HG03025 (cell line): ENCODE measurements at regions not wholly inside any gene's neighbourhood (a gene's known extent, or its start where the extent isn't known, plus 50 kb on each side); places are given as distances from the start of the nearest gene placed in this dataset.
"Not testable (repeated sequence)": the region's sequence is repeated elsewhere in the genome, so short reads cannot be mapped to it uniquely, and the experiment has no call there.

Experiments used
- ATAC-seq: cut with Tn5 transposase; IDR thresholded peaks from one replicate; pipeline ENCODE4 v1.9.1; 2021; ENCODE audit warnings: mild to moderate bottlenecking, moderate library complexity; ENCODE audit not compliant: unreplicated experiment, low FRiP score

DNA sequence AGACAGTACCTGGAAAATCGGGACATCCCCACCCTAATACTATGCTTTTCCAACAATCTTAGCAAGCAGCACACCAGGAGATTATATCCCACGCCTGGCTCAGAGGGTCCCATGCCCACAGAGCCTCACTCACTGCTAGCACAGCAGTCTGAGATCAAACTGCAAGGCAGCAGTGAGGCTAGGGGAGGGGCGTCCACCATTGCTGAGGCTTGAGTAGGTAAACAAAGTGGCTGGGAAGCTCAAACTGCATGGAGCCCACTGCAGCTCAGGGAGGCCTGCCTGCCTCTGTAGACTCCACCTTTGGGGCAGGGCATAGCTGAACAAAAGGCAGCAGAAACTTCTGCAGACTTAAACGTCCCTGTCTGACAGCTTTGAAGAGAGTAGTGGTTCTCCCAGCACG lies 275.5 kb downstream of the IKZF2 start:
- not testable (repeated sequence) for ATAC-seq

DNA sequence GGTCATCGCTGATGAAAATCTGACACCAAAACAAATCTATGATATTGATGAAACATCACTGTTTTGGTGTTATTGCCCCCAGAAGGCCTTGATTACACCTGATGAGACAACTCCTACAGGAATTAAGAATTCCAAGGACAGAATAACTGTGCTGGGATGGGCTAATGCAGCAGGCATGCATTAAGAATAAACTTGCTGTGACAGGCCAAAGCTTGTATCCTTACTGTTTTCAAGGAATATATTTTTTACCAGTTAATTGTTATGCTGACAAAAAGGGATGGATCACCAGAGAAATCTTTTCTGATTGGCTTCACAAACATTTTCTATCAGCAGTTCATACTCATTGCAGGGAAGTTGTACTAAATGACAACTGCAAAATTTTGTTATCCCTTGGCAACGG lies 278.2 kb downstream of the IKZF2 start:
- no peak for ATAC-seq

DNA sequence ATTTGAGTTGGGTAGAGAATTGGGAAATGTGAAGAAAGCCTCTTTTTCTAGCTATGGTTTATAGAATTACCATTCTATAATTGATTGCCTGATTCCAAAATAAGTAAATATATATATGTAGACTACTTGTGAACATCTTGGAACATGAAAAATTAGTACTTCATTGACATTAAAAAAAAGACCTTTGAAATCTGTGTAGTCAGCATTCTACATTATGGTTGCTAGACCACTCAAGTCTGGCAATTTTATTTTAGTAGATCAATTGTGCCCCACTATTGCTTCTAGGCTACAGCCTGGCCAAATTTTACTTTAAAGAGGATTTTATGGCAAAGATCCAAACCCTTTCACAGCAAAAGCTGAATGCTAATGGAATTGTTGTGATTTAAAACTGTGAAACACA lies 279.8 kb downstream of the IKZF2 start:
- ATAC-seq = no peak

DNA sequence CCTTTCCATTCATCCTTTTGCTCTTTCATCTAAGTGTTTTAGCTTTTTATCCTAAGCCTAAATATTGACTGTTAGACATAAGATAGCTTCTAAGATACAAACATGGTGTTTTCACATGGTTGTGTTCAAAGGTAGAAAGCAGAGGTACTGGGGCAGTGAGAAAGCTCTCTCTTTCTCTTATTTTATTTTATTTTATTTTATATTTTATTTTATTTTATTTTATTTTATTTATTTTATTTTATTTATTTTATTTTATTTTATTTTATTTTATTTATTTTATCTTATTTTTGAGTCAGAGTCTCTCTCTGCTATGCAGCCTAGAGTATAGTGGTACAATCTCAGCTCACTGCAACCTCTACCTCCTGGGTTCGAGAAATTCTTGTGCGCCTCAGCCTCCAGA lies 287.2 kb downstream of the IKZF2 start:
- no peak for ATAC-seq

DNA sequence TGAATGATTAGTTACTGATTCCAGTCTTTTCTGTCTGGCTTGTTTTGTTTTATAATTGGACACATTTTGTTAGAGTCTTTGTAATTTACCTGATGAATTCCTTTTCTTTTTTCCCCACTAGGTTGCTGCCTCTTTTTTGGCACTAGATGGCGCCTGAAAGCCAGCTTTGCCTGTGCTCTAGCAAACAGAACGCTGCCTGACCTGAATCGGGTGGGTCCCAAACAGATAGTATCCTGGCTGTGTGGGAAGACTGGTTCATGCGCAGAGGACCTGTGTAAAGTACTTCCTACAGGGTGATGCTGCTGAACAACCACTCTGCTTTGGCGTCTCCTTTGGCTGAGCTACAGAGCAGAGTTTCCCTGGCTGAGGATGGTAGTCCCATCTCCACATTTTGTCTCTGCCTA lies 288.2 kb downstream of the IKZF2 start:
- no peak for ATAC-seq

DNA sequence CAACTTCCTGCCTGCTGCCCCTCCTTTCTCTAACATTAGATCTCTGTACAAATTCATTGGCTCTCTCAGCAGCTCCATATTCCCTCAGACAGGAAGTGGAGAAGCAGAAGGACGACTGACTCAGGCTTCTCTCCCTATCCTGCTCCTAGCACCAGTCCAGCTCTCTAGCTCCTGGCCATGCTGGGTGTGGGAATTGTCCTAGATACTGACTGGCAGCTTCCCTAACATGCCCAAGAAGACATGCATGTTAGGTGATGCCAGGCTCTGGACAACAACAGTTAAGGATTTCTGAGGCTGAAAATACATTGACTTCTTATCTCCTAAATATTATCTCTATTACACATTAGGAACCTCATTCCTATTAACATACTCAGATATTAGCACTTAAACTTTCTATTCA lies 292.9 kb downstream of the IKZF2 start:
- no peak for ATAC-seq

DNA sequence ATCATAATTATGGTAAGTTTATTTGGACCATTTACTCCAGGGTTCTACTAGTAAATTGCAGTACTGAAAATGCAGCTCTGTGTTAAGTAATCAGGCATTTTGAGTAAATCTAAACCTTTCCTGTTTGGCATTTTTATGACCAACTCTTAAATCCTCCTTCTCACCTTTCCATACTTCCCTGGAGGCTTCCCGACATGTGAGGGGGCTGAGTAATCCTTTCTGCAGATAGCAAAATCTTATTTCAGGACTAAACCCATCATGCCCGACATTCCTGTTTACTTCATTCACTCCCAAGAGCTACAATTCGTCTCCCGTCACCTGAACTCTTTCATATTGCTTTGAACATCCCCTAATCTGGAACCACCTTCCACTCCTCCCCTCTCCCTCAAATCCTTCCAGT lies 296.6 kb downstream of the IKZF2 start:
- no peak for ATAC-seq

DNA sequence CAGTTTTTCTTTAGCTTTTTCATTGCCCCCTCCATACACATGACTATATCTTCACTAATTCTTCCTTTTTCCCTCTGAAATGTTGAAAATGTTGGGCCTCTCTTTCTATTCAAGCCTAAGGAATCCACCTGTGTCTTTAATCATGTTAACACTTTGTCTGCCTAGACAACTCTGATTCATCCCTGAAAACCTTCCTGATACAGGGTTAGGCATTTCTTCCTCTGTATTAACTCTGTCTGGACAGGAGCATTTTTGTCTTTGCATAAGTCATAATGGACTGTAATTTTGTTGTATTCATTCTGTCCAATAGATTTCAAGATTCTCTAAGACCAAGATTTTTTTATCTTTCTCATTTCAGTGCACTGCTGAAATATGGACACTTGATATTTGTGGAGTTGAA lies 297.3 kb downstream of the IKZF2 start:
- ATAC-seq = no peak

DNA sequence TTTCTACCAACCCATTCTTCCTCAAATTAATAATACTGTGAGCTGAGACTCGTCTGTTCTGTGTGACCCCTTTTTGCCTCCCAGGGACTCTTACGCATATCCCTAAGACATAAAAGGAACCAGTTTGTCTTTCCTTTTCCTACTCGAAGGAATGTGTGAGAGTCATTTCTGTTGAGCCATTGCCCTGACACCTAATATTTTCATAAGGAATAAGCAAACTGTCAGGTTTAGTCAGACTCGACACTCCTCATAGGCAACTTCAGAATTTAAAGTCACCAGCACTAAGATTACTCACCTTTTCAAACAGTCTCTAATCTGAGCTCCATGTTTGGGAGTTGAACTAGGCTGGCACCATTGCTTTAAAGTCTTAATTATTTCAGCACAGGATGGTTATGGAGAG lies 305.5 kb downstream of the IKZF2 start:
- ATAC-seq = no peak

DNA sequence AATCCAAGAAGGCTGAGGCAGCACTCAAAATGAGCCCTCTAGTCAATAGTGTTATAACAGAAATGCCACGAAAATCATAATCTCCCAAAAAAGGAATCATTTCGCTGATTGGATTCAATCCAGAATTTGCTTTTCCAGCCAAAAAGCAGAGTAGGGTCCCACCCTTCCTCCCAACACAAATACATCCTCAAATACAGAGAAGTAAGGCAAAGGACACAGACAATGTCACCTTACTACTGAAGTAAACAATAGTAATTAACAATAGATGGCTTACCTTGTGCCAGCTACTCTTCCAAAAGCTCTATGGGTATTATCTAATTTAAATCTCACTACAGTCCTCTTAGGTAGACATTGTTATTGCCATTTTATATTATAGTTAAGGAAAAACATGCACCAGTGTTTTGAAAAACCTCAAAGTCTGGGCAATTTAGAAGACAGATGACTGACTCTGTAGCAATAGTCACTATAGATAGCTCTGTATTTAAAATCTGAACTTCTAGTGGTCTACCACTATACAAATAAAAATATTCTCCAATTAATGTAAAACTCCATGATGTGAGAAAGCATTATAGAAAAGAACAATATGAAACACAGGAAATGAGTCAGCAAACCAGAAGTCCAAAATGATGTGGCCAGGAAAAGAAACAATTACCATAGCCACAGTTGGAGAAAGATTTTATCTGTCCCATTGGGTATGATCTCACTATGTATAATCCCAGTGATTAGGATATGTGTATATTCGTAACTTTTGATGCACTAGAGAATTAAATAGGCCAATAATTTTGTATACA lies 305.0 kb upstream of the ERBB4 start:
- ATAC-seq = no peak

DNA sequence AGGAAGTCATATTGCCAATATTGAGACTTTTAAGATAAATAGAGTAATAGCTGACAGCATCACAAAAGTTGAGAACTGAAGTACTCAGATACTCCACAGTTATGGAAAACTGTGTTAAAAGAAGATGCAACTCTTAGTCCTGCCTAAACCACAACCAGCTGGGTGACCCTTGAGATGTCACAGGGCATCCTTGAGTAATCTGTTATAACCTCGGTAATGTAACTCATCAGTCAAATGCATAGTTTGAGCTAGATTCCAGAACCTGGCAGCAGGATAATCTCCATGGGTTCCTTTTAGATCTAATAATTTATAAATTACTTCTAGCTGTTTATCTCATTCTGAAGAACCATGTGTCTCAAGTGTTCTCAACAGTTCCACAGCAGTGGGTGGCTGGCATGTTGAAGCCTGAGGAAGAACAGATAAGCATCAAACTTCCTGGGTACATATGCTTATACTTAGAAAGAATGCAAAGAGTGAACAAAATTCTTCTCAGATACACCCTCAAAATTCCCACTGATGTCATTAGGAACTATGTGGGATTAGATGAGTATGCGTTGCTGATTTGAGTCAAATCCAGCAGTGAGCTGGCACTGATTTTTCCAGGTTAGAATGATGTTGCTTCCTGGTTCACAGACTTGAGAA lies 304.1 kb upstream of the ERBB4 start:
- no peak for ATAC-seq

DNA sequence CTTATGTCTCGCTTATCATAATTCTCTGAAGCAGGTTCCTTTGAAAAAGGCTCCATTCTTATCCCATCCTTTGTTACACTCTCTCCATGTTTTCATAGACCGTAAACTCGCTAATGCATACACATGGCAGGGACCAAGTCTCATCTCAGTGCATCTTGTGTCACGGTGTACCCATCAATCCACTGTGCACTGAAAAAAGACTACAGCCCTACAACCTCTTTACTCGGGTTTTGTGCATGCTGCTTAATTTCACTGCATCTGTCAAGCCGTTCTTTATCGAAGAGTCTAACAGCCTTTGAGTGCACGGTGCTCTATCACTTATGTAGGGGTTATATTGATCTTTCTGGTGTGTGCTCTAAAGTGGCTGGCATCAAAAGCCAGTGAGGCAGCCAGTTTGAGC lies 302.9 kb upstream of the ERBB4 start:
- no peak for ATAC-seq

DNA sequence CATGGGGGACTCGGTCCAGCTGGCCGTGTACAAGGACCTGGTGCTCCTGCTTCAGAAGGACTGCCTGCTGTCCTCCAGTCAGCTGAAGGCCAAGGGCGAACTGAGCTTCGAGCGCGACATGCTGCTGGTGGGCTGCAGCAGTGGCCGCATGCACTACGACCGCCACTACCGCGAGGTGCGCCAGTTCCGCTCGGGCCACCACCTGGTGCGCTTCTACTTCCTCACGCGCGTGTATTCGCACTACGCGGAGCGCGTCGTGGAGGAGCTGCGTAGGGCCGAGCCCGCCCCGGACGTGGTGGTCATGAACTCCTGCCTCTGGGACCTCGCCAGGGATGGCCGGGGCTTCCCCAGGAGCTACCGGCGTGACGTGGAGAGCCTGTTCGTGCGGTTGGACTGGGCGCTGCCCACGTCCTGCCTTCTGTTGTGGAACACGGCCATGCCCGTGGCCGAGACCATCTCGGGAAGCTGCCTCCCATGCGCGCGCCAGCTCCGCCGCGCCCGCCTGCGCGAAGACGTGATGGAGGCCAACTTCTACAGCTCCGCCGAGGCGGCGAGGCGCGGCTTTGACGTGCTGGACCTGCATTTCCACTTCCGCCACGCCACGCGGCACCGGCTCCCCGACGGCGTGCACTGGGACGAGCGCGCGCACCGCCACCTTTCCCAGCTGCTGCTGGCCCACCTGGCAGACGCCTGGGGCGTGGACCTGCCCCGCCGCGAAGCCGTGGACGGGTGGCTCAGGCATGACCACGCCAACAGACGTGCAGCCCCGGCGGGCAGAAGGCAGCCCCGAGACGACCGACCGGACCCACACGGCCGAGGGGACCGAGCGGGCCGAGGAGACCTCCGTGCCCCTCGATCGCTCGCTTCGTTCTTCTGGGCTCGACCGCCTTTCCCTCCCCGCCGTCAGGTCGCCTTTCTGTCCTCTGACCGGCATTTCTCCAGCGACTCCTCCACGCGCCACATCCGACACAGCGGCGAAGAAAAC lies 293.9 kb upstream of the ERBB4 start:
- no peak for ATAC-seq

DNA sequence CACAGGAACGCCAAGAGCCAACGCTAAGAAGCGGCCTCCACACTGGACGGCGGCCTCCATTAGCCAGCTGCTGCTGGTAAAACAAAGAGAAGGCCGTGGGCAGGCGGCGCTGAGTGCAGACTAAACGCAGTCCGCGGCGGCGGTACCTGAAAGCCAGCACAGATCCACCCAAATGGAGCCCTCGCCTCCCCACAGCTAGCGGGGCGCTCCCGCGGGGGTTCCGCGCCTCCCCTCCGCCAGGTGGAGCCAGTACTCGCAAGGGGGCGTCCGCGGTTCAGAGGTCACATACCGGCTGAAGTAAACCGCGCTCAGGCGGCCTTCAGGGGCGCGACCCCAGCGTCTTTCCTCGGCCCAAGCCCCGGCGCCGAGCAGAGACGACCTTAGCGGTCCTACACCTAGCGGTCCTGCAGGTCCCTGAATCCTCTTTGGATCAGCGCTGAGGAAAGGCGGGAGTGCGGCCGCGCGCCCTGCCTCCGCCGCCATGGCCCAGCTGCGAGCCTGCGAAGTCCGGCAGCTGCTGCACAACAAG lies 293.1 kb upstream of the ERBB4 start:
- ATAC-seq = no peak

DNA sequence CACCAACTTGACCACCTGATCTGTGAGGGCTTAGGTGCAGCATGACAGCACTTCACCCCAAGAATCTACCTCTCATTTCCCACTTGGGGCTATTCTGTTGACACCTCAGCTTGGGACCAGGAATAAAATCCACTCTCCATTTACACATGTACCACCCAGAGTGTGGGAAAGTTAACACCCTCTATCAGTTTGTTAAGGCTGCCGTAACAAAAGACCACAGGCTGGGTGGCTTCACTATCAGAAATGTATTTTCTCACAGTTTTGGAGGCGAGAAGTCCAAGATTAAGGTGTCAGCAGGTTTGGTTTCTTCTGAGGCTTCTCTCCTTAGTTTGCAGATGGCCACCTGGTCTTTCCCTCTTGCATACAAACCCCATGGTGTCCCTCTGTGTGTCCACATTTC lies 277.7 kb upstream of the ERBB4 start:
- no peak for ATAC-seq

DNA sequence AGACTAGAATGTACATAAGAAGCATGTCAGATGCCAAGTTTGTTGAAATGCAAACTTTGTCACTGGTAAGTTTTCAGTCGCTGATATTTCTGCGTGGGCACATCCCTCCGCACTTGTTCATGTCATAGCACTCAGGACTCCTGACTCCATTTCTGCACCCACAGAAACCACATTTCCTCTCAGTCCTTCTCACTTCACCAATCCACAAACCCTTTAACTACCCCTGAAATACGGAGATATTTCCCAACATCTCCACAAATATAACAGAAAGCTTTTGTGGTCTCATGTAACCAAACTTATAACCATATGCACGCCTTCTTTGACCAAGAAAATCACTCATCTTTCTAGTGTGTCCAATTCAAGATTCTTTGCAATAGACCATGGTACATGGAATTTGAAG lies 276.9 kb upstream of the ERBB4 start:
- no peak for ATAC-seq

DNA sequence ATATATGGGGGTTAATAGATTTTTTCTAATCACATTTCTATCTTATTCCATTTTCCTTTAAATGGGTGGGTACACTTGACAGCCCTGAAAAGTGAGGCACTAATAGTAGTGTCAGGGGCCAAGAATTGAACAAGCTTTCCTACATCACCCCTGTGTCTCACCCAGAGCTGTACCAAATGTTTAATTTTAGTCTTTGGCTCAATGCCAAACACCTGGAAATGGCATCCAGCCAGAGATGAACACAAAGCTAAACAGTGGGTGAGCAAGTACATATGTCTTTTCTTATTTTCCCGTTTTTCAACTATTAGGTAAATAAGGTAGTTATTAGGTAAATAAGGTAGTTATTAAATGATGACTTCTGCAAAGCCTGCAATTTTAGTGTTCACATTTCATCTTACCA lies 276.3 kb upstream of the ERBB4 start:
- ATAC-seq = no peak

DNA sequence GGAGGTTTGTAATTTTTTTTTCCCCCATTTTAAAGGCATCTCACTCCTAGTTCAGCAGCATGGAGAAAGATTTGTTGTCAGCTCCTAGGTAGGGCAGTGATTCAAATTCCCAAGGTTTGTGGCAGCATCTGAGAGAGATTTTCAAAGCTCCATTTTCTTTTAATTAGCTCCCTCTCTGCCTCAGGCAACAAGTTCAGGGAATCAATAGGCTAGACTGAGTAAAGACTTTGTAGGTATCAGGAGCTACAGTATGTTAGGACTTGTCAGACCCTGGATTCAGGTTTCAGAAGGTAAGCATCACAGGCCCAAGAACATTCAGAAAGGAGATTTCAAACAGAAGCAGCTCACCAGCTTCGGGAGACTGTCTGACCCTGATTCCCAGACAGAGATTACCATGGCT lies 273.3 kb upstream of the ERBB4 start:
- no peak for ATAC-seq

DNA sequence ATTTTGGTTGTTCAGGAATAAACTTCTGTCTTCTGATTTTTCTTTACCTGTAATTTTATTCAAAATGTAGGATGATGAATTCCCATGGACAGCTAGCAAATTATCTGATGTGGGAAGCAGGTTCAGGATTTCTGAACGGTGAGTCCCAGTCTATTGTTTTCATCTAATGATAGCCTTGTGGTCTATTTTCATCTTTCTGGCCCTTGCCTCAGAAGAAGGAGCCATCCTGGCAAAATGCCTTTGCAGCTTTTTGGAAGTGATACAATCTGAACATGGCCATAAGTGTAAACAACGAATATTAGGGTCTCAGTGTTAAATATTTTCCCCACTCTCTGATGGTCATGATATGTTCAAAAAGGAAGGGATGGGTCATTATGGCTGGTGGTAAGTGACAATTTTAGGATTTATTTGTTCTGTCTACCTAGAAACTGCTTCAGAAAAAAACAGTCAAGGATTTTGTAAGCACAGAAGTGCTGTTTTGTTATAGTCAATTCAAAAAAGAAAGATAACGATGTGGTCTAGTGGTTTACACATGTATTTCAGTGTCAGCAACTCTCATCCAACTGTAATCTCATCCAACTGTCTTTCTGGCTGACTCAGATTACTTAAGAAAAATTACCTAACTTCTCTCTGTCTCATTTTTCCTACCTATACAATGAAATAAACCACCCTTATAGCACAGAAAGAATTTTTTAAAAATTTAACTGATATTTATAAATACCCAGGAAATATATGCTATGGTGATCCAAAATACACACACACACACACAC lies 272.6 kb upstream of the ERBB4 start:
- ATAC-seq = no peak

DNA sequence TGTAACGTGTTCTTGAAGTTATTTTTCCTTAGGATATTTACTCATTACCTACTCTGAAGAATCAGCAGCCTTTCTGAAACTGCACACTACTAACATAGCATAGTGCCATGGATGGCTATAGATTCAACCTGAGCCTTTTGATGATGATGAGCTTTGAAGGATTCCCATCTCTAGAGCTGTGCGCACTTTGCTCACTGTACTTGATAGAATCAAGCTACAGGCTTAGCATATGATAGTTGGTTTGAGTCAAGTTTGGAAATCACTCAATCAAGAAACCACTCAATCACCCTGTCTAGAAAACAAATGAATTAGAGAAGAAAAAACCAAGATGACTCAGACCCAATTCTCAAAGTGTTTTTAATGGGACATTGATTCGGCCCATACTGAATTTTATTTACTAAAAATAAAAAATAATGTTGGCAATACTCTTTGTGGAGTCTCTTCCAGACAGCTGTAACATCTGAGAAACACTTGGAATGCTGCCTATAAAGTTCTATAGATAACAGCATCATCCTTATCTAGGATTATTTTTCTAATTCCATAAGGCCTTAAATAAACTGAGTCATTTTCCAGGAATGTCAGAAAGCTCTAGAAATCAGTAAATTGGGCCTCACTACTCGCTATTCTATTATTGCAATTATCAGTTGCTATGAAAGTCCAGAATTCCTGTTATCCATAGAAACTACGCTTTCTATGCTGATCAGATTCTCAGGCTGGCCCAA lies 259.0 kb upstream of the ERBB4 start:
- no peak for ATAC-seq
